Right lung (tissue), 2 donors: ENCODE measurements at regions not wholly inside any gene's neighbourhood (a gene's known extent, or its start where the extent isn't known, plus 50 kb on each side); places are given as distances from the start of the nearest gene placed in this dataset.
A peak's percentile ranks its signal among the peaks of the same experiment; 100 is the strongest.
"Not testable (repeated sequence)": the region's sequence is repeated elsewhere in the genome, so short reads cannot be mapped to it uniquely, and the experiment has no call there.

Source experiments
- DNase-seq, 2 donors: peaks; one replicate each; pipeline ENCODE4 v3.0.0-alpha.2; 2013

DNA sequence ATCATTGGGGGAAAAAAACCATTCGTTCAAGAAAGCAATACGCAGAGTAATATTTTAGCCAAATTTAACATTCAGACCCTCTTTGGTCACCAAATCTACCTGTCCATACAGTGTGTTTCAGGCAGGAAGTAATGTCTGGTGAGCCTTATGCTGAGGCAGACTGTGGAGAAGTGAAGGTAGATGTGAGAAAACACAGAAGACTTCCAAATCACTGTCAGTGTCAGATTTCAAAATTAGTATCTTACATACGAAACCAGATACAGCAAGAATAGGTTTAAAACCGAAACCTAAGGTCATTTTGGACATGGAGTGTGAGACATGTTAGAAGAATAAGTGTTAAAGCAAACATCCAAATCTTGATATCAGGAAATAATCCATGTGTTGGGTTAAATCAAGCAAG lies 664.5 kb upstream of the HTR2C start:
- no peak for DNase-seq

DNA sequence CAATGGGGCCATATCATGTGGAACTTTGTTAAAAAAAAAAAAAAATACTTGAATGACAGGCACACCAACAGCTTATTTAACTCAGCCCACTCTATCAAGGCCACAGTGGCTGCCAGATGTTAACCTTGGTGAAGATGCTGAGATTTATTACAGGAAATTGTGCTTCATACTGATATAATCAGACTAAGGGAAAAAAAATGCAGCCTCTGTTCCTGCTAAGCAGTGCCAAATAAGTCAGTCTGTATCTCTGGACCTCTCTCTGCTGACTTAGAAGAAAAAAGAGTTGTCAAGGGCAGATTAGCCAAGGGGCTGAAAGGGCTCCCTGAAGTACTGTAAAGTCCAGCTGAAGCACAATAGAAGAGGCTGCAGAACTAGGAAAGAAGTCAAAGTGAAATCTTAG lies 677.7 kb upstream of the HTR2C start:
- peak; percentile 8 to 11 for DNase-seq

GRCh38 chrX:113892891-113893290 lies 691.0 kb upstream of the HTR2C start:
- DNase-seq: no peak

GRCh38 chrX:113892401-113892800 lies 691.5 kb upstream of the HTR2C start:
- no peak for DNase-seq

DNA sequence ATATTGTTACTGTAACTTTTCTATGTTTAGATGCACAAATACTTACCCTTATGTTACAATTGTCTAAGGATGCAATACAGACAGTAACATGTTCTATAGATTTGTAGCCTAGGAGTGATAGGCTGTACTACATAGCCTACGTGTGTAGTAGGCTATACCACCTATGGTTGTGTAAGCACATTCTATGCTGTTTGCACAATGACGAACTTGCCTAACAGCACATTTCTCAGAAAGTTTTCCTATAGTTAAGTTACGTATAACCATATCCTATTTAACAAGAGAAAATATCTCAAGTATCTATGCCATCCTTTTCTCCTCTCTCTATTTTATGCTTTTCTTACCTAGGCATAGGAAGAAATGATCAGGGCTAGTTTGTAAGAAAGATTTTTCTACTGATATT lies 710.8 kb upstream of the HTR2C start:
- no peak for DNase-seq

DNA sequence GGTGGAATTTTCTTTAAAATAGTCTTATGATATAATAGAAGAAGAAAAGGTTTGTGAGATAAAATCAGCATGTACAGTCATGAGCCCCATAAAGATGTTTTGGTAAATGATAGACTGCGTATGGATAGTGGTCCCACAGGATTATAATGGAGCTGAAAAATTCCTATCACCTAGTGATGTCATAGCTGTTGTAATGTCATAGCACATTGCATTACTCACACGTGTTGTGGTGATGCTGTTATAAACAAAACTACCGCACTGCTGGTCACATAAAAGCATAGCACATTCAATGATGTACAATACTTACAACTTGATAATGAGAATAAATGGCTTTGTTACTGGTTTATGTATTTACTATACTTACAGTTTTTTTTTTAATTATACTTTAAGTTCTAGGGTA lies 715.2 kb upstream of the HTR2C start:
- no peak for DNase-seq

DNA sequence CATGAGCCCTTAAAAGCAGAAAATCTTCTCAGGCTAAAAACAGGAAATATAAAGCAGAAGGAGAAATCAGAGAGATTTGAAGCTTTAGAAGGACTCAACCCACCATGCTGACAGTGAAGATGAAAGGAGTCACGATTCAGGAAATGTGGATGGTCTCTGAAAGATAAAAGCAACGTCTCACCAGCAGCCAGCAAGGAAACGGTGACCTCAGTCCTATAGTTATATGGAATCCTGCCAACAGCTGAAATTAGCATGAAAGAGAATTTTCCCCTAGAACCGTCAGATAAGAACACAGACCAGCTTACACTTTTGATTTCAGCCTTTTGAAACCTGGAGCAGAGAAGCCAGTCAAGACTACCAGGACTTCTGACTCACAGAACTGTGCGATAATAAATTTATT lies 715.7 kb upstream of the HTR2C start:
- peak in 1 of 2 donors; percentile 6 for DNase-seq

GRCh38 chrX:113849408-113849807 lies 734.5 kb upstream of the HTR2C start:
- no peak for DNase-seq

- DNase-seq: no peak
Observed at GRCh38 chrX:113833096-113834055, 750.5 kb upstream of the HTR2C start.

GRCh38 chrX:113828470-113828869 lies 755.4 kb upstream of the HTR2C start:
- DNase-seq: no peak

DNA sequence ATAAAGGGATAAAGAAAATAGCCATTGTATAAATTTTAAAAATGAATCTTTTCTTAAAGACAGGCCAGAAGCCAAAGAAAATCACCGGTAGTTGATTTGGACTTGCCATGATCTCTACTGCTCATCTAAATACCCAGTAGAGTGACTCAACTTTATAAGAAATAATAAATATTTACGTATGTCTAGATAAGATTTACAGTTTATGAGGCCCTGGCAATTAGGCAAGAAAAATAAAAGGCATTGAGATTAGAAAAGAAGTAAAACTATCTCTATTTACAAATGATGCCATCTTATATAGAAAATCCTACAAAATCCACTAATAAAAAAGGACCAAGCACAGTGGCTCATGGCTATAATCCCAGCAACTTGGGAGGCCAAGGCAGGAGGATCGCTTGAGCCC lies 765.5 kb upstream of the HTR2C start:
- DNase-seq: no peak

GRCh38 chrX:113804819-113805218 lies 779.1 kb upstream of the HTR2C start:
- no peak for DNase-seq

- DNase-seq: no peak
Observed at GRCh38 chrX:113804291-113804690, 779.6 kb upstream of the HTR2C start.

GRCh38 chrX:113802837-113803236 lies 781.0 kb upstream of the HTR2C start:
- no peak for DNase-seq

- no peak for DNase-seq
Observed at GRCh38 chrX:113800955-113801354, 782.9 kb upstream of the HTR2C start.

- no peak for DNase-seq
Observed at GRCh38 chrX:113793563-113793962, 790.3 kb upstream of the HTR2C start.

GRCh38 chrX:113790987-113791386 lies 792.9 kb upstream of the HTR2C start:
- DNase-seq: no peak

- not testable (repeated sequence) for DNase-seq
Observed at GRCh38 chrX:113784754-113785153, 799.1 kb upstream of the HTR2C start.

- DNase-seq: no peak
Observed at GRCh38 chrX:113770806-113771205, 813.1 kb upstream of the HTR2C start.

DNA sequence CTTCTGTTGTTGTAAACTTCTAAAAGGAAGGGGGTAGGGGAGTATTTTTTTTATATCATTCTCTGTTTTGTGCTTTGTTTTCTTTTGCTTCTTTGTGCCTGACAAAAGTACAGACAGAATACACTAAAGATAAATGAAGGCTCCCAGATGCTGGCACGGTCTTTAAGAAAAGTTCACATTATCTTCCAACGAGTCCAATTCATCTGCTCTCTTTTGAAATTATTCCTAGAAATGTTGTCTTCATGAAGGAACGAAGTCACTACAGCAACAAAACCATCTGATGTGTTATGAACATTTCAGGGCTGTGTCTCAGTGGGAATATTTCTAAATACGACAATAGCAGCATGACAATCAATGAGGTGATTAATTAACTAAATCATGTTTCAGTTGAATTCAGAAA lies 813.8 kb upstream of the HTR2C start:
- peak; percentile 4 to 7 for DNase-seq

GRCh38 chrX:113759422-113759821 lies 824.5 kb upstream of the HTR2C start:
- DNase-seq: no peak

GRCh38 chrX:113747274-113747973 lies 836.5 kb upstream of the HTR2C start:
- no peak for DNase-seq

DNA sequence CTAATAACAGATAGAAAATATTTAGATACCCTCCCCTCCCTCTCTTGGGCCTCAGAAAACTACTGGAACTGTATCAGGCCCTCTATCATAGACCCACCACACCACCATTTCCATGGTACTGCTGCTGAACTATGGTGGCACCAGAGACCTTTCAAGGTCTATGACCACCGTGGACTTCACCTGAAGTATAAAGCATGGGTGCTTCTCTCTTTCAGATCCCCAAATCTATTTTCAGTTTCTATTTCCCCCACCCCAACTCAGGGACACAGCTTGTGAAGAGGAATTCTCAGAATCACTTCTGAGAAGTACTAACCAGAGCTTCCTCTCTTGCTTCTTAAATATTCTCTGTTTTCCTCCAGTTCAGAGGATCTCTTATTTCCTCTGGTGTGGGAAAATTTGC lies 840.8 kb upstream of the HTR2C start:
- DNase-seq: no peak
